GM13977 (cell line): ENCODE measurements at regions not wholly inside any gene's neighbourhood (a gene's known extent, or its start where the extent isn't known, plus 50 kb on each side); places are given as distances from the start of the nearest gene placed in this dataset.

Experiments
- DNase-seq: peaks from one replicate; pipeline ENCODE4 v3.0.0; 2012; ENCODE audit warnings: low spot score
- in situ Hi-C: fragments of 300-500 bp; cut with MboI; formaldehyde crosslinking; loops from one replicate; pipeline ENCODE4 v1.12.0; 2022; ENCODE audit warnings: low sequenced_read_pairs, low pct_unique_long_range_greater_than_20kb, mixed read lengths, inconsistent platforms; ENCODE audit not compliant: unreplicated experiment
- TF ChIP-seq, protein P1 (sequence below): IDR thresholded peaks from 2 replicates; pipeline ENCODE4 v1.5.1; 2012; ENCODE audit warnings: mild to moderate bottlenecking, control low read depth; ENCODE audit not compliant: insufficient read depth; ENCODE audit errors: extremely low read depth, missing control alignments

DNA sequence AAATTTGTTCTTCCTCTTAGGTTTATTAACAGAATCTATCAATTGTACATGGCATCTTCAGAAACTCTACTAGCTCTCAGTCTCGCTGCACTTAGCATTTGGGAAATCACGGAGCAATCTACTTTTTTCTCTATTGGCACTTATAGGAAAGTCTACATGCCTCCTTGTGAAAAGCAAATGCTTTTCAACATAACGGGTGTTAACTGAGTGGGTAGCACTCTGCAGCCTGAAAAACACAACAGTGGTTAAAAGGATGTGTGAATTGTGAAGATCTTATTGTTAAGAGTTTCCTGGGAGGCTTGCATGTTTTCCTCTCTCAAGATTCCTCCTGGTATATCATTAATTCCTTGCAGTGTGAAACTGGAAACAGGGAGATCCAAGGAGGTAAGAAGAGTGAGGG lies 204.2 kb upstream of the SESN3 start:
- TF ChIP-seq, protein P1, sequence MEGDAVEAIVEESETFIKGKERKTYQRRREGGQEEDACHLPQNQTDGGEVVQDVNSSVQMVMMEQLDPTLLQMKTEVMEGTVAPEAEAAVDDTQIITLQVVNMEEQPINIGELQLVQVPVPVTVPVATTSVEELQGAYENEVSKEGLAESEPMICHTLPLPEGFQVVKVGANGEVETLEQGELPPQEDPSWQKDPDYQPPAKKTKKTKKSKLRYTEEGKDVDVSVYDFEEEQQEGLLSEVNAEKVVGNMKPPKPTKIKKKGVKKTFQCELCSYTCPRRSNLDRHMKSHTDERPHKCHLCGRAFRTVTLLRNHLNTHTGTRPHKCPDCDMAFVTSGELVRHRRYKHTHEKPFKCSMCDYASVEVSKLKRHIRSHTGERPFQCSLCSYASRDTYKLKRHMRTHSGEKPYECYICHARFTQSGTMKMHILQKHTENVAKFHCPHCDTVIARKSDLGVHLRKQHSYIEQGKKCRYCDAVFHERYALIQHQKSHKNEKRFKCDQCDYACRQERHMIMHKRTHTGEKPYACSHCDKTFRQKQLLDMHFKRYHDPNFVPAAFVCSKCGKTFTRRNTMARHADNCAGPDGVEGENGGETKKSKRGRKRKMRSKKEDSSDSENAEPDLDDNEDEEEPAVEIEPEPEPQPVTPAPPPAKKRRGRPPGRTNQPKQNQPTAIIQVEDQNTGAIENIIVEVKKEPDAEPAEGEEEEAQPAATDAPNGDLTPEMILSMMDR: no peak
- DNase-seq: no peak
- in situ Hi-C loops: no loop called here

DNA sequence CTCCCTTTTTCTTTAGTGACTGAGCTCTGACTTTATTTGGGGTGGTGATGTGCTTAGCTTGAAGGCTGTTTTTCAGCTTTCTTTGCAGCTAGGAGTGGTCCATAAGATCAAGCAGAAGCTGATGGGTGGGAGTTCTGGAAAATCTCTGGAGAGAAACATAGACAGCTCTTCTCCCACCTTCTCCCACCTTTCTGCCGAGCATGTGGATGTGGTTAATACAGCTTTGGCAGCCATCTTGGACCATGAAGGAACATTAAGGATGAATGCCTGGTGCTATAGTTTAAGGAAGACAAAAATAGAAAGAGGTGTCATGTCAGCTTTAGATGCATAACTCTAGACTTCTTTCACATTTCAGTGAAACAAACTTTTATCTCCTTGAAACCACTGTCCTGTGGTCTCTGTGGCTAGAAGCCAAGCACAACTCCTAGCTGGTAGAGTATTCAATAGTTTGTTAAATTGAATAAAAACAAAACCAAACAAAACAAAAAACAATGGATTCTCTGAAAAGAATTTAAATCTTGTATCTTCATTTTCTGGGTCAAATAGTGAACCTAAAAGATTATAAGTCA lies 203.6 kb upstream of the SESN3 start:
- in situ Hi-C loops: no loop called here
- TF ChIP-seq, protein P1: no peak
- no peak for DNase-seq

DNA sequence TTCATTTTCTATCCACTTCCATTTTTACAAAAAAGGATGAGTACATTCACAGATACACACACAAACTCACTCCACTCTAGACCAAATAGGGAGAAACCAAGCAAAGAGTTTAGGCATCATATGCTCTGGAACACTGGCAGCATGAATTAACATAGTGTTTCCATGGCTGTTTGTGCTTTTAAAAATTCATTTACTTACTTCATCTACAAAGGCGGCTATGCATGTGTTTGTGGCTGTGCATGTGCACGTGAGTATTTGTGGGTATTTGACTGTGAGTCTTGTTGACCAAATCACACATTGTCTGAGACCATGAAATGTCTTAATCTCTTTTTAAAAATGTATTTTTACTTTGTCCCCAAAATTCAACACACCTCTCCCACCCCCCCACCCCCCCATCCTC lies 203.0 kb upstream of the SESN3 start:
- no peak for DNase-seq
- TF ChIP-seq, protein P1: no peak
- in situ Hi-C loops: no loop called here

DNA sequence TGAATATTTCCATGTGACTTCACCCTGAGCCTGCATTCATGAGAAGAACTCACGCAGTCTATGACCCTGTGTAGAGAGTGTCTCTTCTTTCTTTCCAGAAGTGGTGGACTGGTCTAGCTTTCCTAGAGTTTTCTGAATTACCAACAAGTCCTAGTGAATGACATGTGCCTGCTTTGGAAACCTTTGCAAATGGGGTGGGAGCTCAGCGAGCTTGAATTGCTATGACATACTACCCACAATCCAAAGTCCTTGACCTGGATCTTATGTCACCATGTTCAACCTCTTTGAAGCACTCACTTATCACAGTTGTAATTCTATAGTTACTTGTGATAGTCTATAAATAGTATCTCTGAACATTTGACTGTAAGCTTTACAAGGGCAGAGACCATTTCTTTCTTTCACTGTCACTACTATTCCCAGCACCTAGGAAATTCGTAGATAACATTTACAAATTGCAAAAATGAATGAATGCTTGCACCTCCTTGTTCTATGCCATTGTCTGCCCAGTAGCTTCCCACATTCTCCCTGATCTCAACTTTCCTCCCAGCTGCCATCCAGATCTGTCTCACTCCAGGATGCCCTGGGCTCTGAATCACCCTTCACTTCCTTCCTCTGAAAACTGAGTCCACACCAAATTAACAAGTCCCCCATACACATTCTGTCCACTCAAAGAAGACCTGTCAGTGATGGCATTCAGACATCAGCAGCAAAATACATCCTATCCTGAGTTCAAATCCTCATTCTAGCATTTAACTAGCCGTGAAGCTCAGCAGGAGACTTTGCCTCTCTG lies 201.9 kb upstream of the SESN3 start:
- in situ Hi-C loops: no loop called here
- DNase-seq: no peak
- TF ChIP-seq, protein P1: no peak

DNA sequence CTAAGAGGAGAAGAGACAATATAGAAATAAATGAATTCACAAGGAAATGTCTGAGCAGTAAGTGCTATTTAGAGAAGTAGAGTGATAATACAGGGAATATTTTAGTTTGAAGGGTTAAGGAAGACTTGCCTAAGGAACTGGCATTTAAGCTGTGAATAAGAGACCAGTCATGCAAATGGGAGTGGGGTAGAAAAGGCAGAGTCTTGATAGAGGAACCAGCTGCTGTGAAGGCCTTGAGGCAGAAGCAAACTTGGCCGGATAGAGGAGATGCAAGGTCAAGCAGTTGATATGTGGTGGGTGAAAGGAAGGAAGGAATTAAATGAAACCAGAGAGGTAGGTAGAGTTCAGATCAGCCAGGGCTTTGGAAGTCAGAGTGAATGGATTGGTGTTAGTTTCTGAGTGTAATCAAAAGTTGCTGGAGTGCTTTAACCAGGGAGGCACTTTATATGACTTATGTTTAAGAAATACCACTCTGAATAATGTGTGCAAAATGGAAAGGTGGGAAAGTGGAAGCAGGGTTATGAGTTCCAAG lies 198.4 kb upstream of the SESN3 start:
- TF ChIP-seq, protein P1: no peak
- in situ Hi-C loops: no loop called here
- no peak for DNase-seq

DNA sequence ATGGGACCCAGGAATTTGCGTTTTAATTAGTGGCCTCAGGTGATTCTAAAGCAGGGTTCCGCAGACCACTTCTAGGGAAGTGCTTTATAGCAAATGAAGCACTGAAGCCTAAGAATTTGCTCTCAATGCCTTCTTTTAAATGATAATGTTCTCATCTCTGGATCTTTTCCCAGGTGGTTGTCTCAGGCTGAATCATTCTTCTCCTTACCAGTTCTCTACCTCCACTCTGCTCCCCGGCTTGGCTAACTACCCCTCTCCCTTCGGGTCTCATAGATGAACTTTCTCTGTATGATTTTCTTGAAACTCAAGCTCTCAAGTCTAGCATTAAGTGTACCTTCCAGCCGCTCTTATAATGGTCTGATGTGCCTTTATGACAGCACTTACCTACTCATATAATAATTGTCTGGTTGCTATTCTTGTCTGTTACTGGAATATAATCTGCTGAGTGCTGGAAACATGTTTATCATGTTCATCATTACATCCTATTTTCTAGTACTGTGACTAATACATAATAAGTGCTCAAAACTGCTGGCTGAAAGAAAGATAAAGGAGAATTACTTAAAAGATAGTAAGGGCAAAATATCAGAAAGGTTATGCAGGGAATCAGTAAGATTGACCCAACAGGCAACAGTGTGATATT lies 195.9 kb upstream of the SESN3 start:
- no peak for DNase-seq
- in situ Hi-C loops: no loop called here
- TF ChIP-seq, protein P1: no peak
